A549 (cell line): ENCODE measurements at regions not wholly inside any gene's neighbourhood (a gene's known extent, or its start where the extent isn't known, plus 50 kb on each side); places are given as distances from the start of the nearest gene placed in this dataset.
"Not testable (repeated sequence)": the region's sequence is repeated elsewhere in the genome, so short reads cannot be mapped to it uniquely, and the experiment has no call there.

Source experiments
- ATAC-seq, 2 experiments: fragments of 200-7000 bp in 1 of 2; fragments of >200 bp in 1 of 2; cut with Nextera tagmentation in 1 of 2; cut with Tn5 transposase in 1 of 2; 3 replicates each; pipeline versions ENCODE4 v1.8.0 to v1.9.1; 2018 to 2020; ENCODE audit warnings: mild to moderate bottlenecking in 1 of 2, moderate library complexity in 1 of 2
- CTCF ChIA-PET: fragments of 300-600 bp; sonication (Branson Sonifier 250); formaldehyde crosslinking; extraction: SDS; loops from one replicate; lab custom pipeline; 2021; ENCODE audit warnings: antibody characterized with exemption, inconsistent platforms; lab: Yijun Ruan, JAX
- POLR2A ChIA-PET: fragments of 350-600 bp; formaldehyde crosslinking; extraction: SDS; loops from one replicate; lab custom pipeline; 2021; ENCODE audit warnings: antibody characterized with exemption, inconsistent platforms; lab: Yijun Ruan, JAX
- DNase-seq, 2 experiments: peaks; one replicate each; pipeline versions ENCODE4 v3.0.0 to v3.0.0-alpha.2; 2011 to 2016; ENCODE audit warnings: low read depth in 1 of 2, low spot score in 1 of 2
- FAIRE-seq: peaks from 2 replicates; lab custom pipeline; 2011; peaks lifted over from hg19 to GRCh38; lab: Jason Lieb, UNC
- H3K27ac ChIP-seq, 2 experiments: fragments of >200 bp; sonication (Bioruptor Twin); formaldehyde crosslinking; 3 replicates each; pipeline ENCODE4 v1.5.1; 2016 to 2017
- H3K4me1 ChIP-seq: fragments of >200 bp; sonication (Bioruptor Twin); formaldehyde crosslinking; 3 replicates; pipeline ENCODE4 v1.6.1; 2016
- H3K4me2 ChIP-seq: fragments of >200 bp; sonication (Bioruptor Twin); formaldehyde crosslinking; 3 replicates; pipeline ENCODE4 v1.6.1; 2016
- H3K4me3 ChIP-seq: fragments of >200 bp; sonication (Bioruptor Twin); formaldehyde crosslinking; 3 replicates; pipeline ENCODE4 v1.5.1; 2016
- H3K9me3 ChIP-seq: fragments of >200 bp; sonication (Bioruptor Twin); formaldehyde crosslinking; 3 replicates; pipeline ENCODE4 v1.6.1; 2016
- CEBPB ChIP-seq, 2 experiments: fragments of >200 bp in 1 of 2; sonication (Bioruptor Twin) in 1 of 2; formaldehyde crosslinking in 1 of 2; IDR thresholded peaks; 2 replicates each; pipeline ENCODE4 v1.6.1; 2012 to 2016
- CHD2 ChIP-seq: fragments of 150-350 bp; IDR thresholded peaks from 2 replicates; pipeline ENCODE4 v1.6.1; 2014; ENCODE audit warnings: low read length; ENCODE audit not compliant: partially characterized antibody
- EHMT2 ChIP-seq: fragments of 200-600 bp; sonication (generic); IDR thresholded peaks from 2 replicates; pipeline ENCODE4 v1.6.1; 2016; ENCODE audit warnings: antibody characterized with exemption, low read depth, mild to moderate bottlenecking, moderate library complexity
- FOXS1 ChIP-seq: fragments of 250-450 bp; sonication (Bioruptor Pico); IDR thresholded peaks from 2 replicates; pipeline ENCODE4 v1.5.0; 2020; ENCODE audit warnings: mild to moderate bottlenecking, moderate library complexity
- GATA3 ChIP-seq: IDR thresholded peaks from 2 replicates; pipeline ENCODE4 v1.6.1; 2012; ENCODE audit warnings: borderline replicate concordance
- HEYL ChIP-seq: fragments of 250-450 bp; sonication (Bioruptor Pico); IDR thresholded peaks from 2 replicates; pipeline ENCODE4 v1.8.0; 2021; ENCODE audit warnings: mild to moderate bottlenecking, moderate library complexity
- HOXB5 ChIP-seq: fragments of 250-450 bp; sonication (Bioruptor Pico); IDR thresholded peaks from 2 replicates; pipeline ENCODE4 v1.5.0; 2020; ENCODE audit warnings: mild to moderate bottlenecking, moderate library complexity
- MAX ChIP-seq: IDR thresholded peaks from 2 replicates; pipeline ENCODE4 v1.6.1; 2012
- POLR2A ChIP-seq: IDR thresholded peaks from 2 replicates; pipeline ENCODE4 v1.6.1; 2012; ENCODE audit warnings: mild to moderate bottlenecking, low read length
- SREBF2 ChIP-seq: fragments of 450-650 bp; IDR thresholded peaks from 2 replicates; pipeline ENCODE4 v1.6.1; 2014; ENCODE audit warnings: mild to moderate bottlenecking, moderate library complexity
- TP53 ChIP-seq: fragments of 250-450 bp; sonication (Bioruptor Pico); IDR thresholded peaks from 2 replicates; pipeline ENCODE4 v1.5.0; 2021; ENCODE audit warnings: mild to moderate bottlenecking, moderate library complexity
- ZFP36 ChIP-seq: fragments of 450-650 bp; IDR thresholded peaks from 2 replicates; pipeline ENCODE4 v1.6.1; 2014; ENCODE audit warnings: borderline replicate concordance; ENCODE audit not compliant: partially characterized antibody
- ZNF302 ChIP-seq: fragments of 250-450 bp; sonication (Bioruptor Pico); IDR thresholded peaks from 2 replicates; pipeline ENCODE4 v1.9.0; 2021; ENCODE audit warnings: inconsistent platforms, mild to moderate bottlenecking, moderate library complexity
- WGBS: methylation state at CpG from one replicate; pipeline ENCODE4 v1.1.6; 2017; ENCODE audit errors: missing lambda C conversion rate; 5-methylcytosine and 5-hydroxymethylcytosine counted together

GRCh38 chr10:3556191-3557017 is 228.6 kb downstream of the KLF6 start:
- H3K4me2 ChIP-seq, H3K4me1 ChIP-seq, POLR2A ChIA-PET, H3K27ac ChIP-seq, H3K4me3 ChIP-seq, CTCF ChIA-PET, H3K9me3 ChIP-seq, ATAC-seq, DNase-seq, FAIRE-seq: not testable (repeated sequence)
- TF ChIP-seq CEBPB (IDR thresholded peaks at IDR 0.05), result peak in 1 of 2 experiments; percentile 49; a peak in 1 of 4 replicates
- WGBS, result 91% methylated on average over 46 of the region's 46 CpGs

- POLR2A ChIA-PET, result no interaction called here
- no peak for FAIRE-seq
- no peak for DNase-seq
- CTCF ChIA-PET, result no interaction called here
- Histone ChIP-seq H3K4me3 (no peak overlapping the region), H3K4me1 (no peaks in the 10 kb centered on the region; the same call in 2 of the 3 replicates), H3K9me3 (no peaks in the 10 kb centered on the region), H3K4me2 (no peak overlapping the region), H3K27ac (no peak overlapping the region)
- no peak for ATAC-seq
- 90% methylated on average over 10 of the region's 10 CpGs for WGBS
- TF ChIP-seq EHMT2 (no peak), ZFP36 (no peak), MAX (no peak), ZNF302 (CRISPR knock-in tag) (no peak), SREBF2 (no peak), POLR2A (no peak), HEYL (CRISPR knock-in tag) (no peak)
These were observed 230.9 kb downstream of the KLF6 start for GRCh38 chr10:3554121-3554522.

GRCh38 chr10:3552281-3552680 is 232.7 kb downstream of the KLF6 start:
- CTCF ChIA-PET, result interaction anchor here (1.1 kb wide), 1 partner anchor 39 kb away, joined by 3 read pairs; no protein-coding TSS in a partner anchor

GRCh38 chr10:3551761-3552160 is 233.2 kb downstream of the KLF6 start:
- POLR2A ChIA-PET, result no interaction called here
- no peak overlapping the region for H3K4me3 ChIP-seq
- DNase-seq, result no peak
- no peak overlapping the region for H3K27ac ChIP-seq
- TF ChIP-seq HEYL (CRISPR knock-in tag), result no peak
- no peak for FAIRE-seq
- no peaks in the 10 kb centered on the region; the same call in 2 of the 3 replicates for H3K9me3 ChIP-seq
- H3K4me1 ChIP-seq, result peaks cover 6% of the 10 kb centered on the region; the same call in 1 of the 3 replicates
- H3K4me2 ChIP-seq, result no peak overlapping the region
- WGBS, result 81% methylated on average over 11 of the region's 11 CpGs
- CTCF ChIA-PET, result interaction anchor here (1.1 kb wide), 1 partner anchor 39 kb away, joined by 3 read pairs; no protein-coding TSS in a partner anchor
- ATAC-seq, result peak in 1 of 2 experiments; percentile 32; a peak in 1 of 6 replicates

More at GRCh38 chr10:3552281-3552680, 232.7 kb downstream of the KLF6 start:
- H3K4me1 ChIP-seq, result peaks cover 6% of the 10 kb centered on the region; the same call in 1 of the 3 replicates
- ATAC-seq, result no peak
- FAIRE-seq, result no peak
- 74% methylated on average over 9 of the region's 9 CpGs for WGBS
- H3K4me3 ChIP-seq, result no peak overlapping the region
- POLR2A ChIA-PET, result no interaction called here
- DNase-seq, result no peak
- TF ChIP-seq TP53 (CRISPR knock-in tag) (no peak), EHMT2 (no peak), HOXB5 (CRISPR knock-in tag) (no peak), CHD2 (no peak)
- no peak overlapping the region for H3K27ac ChIP-seq
- H3K4me2 ChIP-seq, result no peak overlapping the region
- H3K9me3 ChIP-seq, result no peaks in the 10 kb centered on the region; the same call in 2 of the 3 replicates

- Histone ChIP-seq H3K4me1 (peaks cover 6% of the 10 kb centered on the region; the same call in 1 of the 3 replicates), H3K4me3 (no peak overlapping the region), H3K4me2 (no peak overlapping the region), H3K9me3 (no peaks in the 10 kb centered on the region; the same call in 2 of the 3 replicates), H3K27ac (peak overlapping the region in 1 of 2 experiments; percentile 56; a peak in 3 of 6 replicates)
- CTCF ChIA-PET, result interaction anchor here (1.4 to 2.1 kb wide), 2 partner anchors 24 to 236 kb away, joined by 3 to 4 read pairs; partner anchors contain the start of gene KLF6
- TF ChIP-seq ZNF302 (CRISPR knock-in tag) (no peak), FOXS1 (CRISPR knock-in tag) (no peak), GATA3 (no peak)
- POLR2A ChIA-PET, result no interaction called here
- DNase-seq, result no peak
- FAIRE-seq, result no peak
- ATAC-seq, result no peak
- WGBS, result 64% methylated on average over 4 of the region's 4 CpGs
These were observed 235.9 kb downstream of the KLF6 start for GRCh38 chr10:3549118-3549517.
